Coronary artery (tissue), 2 donors: ENCODE measurements at regions not wholly inside any gene's neighbourhood (a gene's known extent, or its start where the extent isn't known, plus 50 kb on each side); places are given as distances from the start of the nearest gene placed in this dataset.

Source experiments
- DNase-seq: peaks from one replicate; pipeline ENCODE4 v3.0.0-alpha.2; 2017; ENCODE audit warnings: low spot score
- H3K27ac ChIP-seq, 2 donors: fragments of 200-600 bp; sonication (generic); one replicate each; pipeline ENCODE4 v1.5.1; 2016 to 2019
- H3K4me3 ChIP-seq: fragments of 200-600 bp; sonication (generic); 2 replicates; pipeline ENCODE4 v1.5.1; 2016; ENCODE audit warnings: mild to moderate bottlenecking, moderate library complexity
- CTCF ChIP-seq: fragments of 200-600 bp; sonication (generic); IDR thresholded peaks from one replicate; pipeline ENCODE4 v1.5.1; 2019; ENCODE audit warnings: antibody characterized with exemption

- no peak for DNase-seq
- no peak for TF ChIP-seq CTCF
- Histone ChIP-seq H3K27ac (no peak overlapping the region), H3K4me3 (no peak overlapping the region)
Observed at GRCh38 chr1:38402230-38402815, 355.7 kb upstream of the POU3F1 start.

GRCh38 chr1:38396606-38397005, 350.0 kb upstream of the POU3F1 start:
- TF ChIP-seq CTCF = no peak
- no peak for DNase-seq
- no peak overlapping the region for H3K4me3 ChIP-seq

GRCh38 chr1:38394303-38394702, 347.7 kb upstream of the POU3F1 start:
- Histone ChIP-seq H3K4me3 (no peak overlapping the region), H3K27ac (no peak overlapping the region)
- no peak for DNase-seq
- no peak for TF ChIP-seq CTCF

More at GRCh38 chr1:38396606-38397005, 350.0 kb upstream of the POU3F1 start:
- H3K27ac ChIP-seq = no peak overlapping the region

GRCh38 chr1:38392861-38393260, 346.3 kb upstream of the POU3F1 start:
- Histone ChIP-seq H3K4me3 (no peak overlapping the region), H3K27ac (no peak overlapping the region)
- DNase-seq = no peak
- no peak for TF ChIP-seq CTCF

- DNase-seq = no peak
- no peak for TF ChIP-seq CTCF
- H3K4me3 ChIP-seq = no peak overlapping the region
- H3K27ac ChIP-seq = no peak overlapping the region
Observed at GRCh38 chr1:38381256-38381655, 334.7 kb upstream of the POU3F1 start.

GRCh38 chr1:38376577-38376976, 330.0 kb upstream of the POU3F1 start:
- DNase-seq = no peak
- H3K4me3 ChIP-seq = no peak overlapping the region
- no peak for TF ChIP-seq CTCF
- H3K27ac ChIP-seq = no peak overlapping the region

GRCh38 chr1:38375035-38375434, 328.4 kb upstream of the POU3F1 start:
- DNase-seq = no peak
- Histone ChIP-seq H3K4me3 (no peak overlapping the region), H3K27ac (no peak overlapping the region)
- no peak for TF ChIP-seq CTCF
